HG02588 (cell line): ENCODE measurements at regions not wholly inside any gene's neighbourhood (a gene's known extent, or its start where the extent isn't known, plus 50 kb on each side); places are given as distances from the start of the nearest gene placed in this dataset.

Experiments used
- ATAC-seq: cut with Tn5 transposase; IDR thresholded peaks from one replicate; pipeline ENCODE4 v1.9.1; 2021; ENCODE audit warnings: mild to moderate bottlenecking, moderate library complexity; ENCODE audit not compliant: unreplicated experiment

DNA sequence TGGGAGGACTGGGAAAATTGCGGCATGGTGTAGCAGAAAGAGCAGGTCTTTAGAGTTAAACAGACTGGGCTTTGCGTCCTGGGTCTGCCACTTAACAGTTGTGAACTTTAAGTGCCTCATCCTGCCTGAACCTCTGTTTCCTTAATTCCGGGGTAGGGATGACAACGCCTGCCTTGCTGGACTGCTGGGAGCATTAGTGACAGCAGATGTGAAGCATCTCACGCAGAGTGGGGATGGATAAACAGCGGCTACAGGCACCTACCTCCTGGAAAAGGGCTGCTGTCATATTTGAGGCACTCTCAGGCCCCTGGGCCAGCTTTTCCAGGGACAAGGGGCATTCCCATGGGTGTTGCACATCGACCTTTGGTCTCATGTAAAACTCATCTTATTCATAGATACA lies 572.2 kb downstream of the TBC1D22A start:
- ATAC-seq, result no peak

DNA sequence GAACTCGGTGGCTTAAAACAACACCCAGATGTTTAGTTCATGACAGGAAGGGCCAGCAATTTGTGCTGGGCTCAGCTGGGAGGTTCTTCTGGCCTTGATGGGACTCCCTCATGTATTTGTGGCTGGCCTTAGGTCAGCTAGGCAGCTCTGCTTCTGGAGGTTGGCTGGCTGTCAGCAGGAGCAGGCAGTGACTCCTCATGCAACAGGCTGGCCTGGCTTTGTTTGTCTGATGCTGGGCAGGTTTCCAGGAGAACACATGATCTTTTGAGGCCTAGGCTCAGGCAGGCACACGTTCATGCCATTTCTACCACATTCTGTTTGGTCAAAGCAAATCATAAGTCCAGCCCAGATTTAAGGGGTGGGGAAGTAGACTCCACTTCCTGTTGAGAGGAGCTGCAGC lies 571.2 kb downstream of the TBC1D22A start:
- no peak for ATAC-seq

DNA sequence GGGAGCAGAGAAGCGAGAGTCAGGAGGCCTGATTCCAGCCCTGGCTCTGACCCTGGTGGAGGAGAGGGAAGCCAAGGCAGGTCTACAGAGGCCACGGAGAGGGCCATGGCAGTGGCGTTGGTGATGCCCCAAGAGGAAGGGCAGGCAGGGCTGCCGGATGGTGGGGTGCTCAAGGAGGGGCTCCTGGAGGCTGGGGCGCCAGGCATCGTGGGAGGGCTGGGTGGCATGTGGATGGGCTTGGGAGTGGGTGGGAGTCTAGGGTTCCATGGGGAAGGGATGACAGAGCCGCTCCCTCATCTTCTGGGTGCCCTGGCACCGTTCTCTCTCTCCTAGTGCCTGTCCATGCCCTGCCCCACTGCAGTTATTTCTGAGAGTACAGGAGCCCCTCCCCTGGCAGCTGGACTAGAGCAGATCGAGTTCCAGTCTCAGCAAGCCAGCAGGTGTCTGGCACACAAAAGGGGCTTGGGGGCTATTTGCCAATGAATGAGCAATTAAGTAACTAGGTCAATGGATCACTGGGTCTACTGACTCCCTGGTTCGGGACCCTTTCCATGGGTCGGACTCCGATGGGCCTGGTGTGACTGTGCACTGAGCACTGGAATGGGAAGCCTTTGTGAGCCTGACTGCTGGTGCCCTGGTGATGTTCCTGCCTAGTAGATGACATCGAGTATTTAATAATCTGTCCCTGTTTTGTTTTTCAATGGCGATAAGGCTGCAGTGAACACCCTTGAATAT lies 570.0 kb downstream of the TBC1D22A start:
- ATAC-seq, result no peak

DNA sequence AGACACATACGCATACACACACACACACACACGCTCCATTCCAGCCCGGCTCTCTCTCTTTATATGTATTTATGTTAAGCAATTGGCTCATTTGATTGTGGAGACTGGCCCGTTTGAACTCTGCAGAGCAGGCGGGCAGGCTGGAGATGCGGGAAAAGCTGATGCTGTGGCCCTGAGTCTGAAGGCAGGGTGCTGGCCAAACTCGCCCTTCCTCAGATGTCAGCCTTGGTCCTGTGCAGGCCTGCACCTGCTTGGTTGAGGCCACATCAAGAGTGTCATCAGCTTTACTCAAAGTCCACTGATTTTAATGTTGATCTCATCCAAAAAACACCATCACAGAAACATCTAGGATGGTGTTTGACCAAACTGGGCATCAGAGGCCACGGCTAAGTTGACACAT lies 569.3 kb downstream of the TBC1D22A start:
- ATAC-seq, result no peak

DNA sequence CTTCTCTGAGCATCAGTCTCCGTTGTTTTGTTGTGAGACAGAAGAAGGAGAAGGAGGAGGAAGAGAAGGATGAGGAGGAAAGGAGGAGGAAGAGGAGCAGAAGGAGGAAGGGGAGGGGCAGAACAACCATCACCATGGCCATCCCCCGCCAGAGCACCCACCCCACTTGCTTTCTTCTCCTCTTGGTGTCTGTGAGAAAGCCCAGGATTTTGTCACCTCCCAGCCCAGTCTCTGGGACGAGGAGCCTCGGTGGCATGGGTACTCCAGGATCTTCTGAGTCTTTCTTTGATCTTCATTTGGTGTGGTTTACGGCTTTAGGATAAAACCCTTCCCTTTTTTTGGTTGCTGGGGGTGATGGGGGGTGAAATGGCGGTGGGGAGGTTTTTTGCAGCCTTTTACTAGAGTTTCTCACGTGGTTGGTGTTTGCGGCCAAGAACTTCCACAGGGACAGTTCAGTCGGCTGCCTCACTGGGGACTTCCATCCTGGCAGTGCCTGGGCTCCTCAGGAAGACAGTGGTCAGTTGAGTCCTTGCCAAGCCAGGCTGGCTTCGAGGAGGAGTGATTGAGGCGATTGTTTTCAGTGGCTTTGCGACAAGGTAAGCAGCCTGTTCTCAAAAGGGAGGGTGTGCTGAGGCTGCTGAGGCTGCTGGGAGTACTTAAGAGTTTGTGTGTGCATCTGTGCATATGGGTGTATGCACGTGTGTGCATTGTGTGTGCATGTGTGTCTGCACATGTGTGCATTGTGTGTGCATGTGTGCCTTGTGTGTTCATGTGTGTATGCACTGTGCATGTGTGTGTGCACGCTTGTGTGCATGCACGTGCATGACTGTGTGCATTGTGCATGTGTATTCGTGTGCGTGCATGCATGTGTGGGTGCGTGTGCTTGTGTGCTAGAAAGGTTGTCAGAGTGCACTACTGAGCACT lies 567.5 kb downstream of the TBC1D22A start:
- ATAC-seq, result no peak

DNA sequence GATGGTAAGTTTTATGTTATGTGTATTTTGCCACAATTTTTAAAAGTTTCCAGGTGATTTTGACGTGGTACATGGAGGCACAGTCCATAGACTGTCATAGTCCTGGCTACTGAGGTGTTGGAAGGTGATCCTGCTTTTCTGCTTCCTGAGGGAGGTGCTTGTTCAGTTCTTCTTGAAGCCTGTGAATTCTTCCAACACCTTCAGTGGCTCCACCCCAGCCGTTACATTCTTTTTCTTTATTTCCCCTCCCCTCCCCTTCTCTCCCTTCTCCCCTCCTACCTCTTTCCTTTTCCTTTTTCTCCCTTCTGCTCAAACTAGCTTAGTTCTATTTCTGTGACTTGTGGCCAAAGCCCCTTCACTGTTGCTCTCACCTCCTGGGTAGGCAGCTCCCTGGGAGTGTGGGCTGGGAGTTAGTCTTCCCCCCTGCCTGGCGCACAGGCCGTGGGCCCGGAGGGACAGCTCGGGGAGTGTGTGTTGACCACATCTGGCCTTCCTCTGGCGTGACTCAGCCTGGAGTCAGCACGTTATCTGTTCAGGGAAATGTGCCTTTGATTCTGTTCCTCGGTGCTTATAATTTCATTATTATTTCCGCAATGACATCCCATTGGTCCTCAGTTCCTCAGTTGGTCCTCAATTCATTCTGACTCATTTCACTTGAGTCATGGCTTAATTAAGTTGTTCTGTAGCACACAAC lies 566.2 kb downstream of the TBC1D22A start:
- ATAC-seq, result no peak

DNA sequence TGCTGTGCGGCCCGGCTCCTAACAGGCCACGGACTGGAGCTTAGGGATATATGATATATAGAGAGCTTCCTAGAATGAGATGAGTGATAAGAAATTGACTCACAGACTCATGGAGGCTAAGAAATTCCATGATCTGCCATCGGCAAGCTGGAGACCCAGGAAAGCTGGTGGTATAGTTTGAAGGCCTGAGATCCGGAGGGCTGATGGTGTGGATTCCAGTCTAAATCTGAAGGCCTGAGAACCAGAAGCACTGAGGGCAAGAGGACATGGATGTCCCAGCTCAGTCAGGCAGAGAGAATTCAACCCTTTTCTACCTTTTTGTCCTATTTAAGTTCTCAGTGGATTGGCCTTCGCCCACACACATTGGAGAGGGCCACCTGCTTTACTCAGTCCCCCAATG lies 564.8 kb downstream of the TBC1D22A start:
- ATAC-seq, result no peak

DNA sequence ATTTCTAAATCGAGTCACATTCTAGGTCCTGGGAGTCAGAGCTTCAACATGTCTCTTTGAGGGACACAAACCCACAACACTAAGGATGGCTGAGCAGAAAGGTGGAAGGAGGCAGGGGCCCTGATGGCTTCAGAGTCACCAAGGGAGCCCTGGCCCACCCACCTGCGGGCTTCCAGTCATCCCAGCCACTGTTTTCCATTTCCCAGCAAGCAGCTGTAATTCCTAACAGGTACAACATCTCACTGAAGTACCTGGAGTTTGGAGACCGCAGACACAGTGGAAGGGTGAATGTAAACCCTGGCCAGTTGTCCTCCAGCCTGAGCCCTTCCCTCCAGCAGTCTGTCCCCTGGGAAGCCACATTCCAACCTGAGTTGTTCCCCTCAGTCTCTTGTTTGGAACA lies 562.8 kb downstream of the TBC1D22A start:
- ATAC-seq, result no peak

DNA sequence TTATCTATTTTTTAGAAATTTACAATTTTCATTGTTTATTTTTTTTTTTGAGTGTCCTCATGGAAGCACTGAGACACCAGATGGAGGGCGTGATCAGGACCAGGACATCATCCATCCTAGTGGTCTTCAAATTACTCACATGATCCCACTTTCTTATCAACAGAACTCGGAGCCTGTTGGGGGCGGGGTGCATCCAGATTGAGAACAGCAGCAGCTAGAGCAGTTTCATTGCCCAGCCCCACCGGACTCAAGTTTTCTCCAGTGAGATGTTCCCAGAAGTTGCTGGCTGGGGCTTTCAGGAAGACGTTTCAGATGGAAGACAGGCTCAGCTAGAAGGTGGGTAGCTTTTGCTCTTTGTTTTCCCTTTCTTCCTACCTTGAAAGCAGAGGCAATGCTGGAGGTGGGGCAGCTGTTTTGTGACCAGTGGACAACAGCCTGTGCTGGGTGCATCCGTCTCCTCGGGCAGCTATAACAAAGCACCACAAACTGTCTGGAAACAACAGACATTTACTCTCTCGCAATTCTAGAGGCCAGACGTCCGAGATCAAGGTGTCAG lies 562.1 kb downstream of the TBC1D22A start:
- no peak for ATAC-seq

DNA sequence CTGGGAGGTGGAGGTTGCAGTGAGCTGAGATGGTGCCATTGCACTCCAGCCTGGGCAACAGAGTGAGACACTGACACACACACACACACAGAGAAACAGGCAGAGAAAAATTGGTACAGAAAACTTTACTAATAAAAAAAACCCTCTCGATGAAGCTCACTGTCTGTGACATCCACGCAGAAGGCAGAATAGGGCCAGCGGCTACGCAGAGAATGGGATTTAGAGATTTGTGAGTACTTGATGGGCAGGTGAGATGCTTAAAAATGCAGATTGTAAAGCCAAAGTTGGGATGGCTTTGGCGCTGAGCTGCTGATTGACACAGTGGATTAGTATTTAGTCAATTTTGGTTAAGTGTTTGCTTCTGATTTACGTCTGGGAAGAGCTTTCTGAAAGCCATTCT lies 561.1 kb downstream of the TBC1D22A start:
- ATAC-seq, result no peak

DNA sequence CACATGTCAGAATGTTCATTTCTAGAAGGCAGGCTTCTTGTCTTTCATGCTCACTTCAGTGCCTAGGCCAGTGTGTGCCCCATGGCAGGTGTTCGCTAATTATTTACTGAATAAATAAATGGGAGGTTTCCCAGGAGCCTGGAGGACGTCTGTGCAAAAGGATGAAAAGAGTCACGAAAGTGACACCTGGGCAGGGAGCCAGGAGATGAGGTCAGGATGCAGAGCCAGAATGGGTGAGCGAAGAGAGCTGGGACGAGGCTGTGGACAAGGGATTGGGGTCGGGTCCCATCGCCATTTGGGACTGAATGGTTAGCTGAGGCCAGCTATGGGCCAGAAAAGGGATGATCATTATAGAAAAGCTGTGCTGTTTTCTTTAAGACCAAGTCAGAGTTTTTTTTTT lies 560.4 kb downstream of the TBC1D22A start:
- no peak for ATAC-seq

DNA sequence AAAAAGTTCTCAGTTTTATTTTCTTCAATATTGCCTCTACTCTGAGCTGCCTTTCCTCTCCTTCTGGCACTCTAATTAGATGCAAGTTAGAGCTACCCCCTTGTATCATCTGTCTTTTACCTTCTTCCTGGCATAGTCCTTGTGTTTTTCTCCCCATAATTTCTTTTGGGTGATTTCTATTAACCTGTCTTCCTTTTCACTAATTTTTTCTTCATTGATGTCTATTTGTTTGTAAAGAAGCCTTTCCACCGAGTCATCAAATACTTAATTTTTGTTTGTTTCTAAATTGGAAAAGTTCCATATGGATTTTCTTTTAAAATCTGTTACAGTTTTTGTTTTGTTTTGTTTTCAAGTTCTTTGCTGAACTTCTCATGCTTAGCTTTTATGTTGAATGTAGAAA lies 558.1 kb downstream of the TBC1D22A start:
- ATAC-seq, result no peak

DNA sequence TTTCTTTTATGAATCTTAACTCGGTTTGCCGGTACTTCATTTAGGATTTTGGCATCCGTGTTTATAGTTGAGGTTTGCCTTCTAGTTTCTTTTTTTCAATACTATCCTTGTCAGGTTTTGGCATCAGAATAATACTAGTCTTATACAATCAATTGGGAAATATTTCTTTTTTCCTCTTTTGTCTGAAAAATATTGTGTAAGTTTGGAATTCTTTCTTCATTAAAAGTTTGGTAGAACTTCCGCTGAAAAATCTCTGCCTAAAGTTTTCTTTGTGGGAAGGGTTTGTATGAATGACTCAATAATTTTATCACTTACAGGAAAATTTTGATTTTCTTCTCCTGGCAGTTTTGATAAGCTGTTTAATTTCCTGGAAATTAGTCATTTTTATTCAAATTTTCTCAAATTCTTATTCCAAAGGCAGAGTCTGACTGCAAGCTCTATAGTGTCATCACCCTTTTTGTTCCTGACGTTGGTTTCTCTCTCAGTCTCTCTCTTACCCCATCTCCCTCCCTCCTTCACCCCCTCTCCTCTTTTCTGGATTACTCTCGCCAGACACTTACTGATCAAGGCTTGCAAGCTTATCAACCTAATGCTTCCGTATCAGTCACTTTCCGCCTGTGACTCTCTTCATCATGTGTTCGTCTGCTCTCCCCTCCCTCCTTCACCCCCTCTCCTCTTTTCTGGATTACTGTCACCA lies 555.7 kb downstream of the TBC1D22A start:
- ATAC-seq, result no peak

DNA sequence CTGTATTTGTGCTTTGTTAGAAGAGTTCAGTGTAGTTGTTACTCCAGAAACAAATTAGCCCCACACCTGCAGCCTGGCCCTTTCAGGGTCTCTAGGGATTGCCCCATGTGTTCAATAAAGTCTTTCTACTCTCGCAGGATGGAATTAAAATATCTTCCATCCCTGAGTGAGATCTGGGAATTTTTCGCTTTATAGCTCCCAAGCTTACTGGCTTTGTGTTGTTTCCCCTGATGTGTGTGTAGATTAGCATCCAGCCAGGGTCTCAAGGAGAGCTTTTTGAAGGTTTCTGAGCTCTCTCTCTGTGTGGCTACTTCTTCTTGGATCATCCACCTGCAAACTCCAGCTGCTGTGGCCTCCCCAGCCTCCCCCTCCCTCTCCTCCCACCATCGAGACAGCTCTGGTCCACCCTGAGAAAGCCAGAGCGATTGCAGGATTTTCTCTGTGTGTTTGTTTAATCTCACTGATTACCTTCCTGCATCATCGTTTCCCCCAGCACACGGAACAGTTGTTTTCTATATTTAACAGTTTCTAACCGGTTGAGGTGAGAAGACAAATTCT lies 553.5 kb downstream of the TBC1D22A start:
- ATAC-seq, result no peak

DNA sequence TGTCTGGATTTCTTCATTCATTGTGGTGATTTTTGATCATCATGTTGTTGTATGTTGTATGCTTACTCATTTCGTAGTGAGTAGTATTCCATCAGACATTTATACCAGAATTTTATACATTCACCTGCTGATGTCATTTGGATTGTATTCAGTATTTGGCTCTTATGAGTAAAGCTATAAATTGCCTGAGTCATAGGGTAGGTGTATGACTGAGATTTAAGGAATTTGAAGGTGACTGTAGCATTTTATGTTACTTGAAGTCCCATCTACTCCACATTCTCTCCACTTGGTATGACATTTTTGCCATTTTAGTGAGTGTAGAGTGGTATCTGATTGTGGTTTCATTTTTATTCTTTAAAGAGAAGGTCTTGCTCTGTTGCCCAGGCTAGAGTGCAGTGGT lies 548.2 kb downstream of the TBC1D22A start:
- ATAC-seq, result no peak

DNA sequence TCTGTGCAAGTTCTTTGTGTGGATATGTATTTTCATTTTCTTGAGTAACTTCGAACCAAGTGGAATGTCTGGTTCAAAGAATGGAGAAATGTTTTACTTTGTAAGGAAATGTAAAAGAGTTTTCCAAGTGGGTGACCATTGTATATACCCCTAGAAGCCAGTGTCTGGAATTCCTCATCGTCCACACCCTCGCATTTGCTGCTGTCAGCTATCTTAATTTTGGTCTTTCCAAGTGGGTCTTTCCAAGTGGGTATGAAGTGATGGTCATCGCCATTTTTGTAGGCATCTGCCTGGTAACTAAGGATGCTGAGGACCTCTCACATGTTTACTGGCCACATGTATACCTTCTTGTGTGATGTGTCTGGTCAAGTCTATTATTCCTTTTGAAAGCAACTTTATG lies 547.5 kb downstream of the TBC1D22A start:
- no peak for ATAC-seq

DNA sequence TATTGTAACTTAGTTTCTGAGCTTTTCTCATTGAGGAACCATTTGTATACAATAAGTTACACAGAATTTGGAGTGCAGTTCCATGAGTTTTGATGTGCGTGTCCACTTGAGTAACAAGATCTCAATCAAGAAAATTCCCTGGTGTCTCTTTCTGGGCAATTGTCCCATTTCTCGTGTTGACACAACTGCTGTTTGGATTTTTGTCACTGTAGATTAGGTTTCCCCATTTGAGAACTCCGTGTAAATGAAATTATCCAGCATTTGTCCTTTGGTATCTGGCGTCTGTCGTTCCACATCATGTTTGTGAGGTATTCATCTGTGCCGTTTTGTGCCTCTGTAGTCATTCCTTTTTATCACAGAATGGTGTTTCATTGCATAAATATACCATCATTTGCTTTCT lies 547.0 kb downstream of the TBC1D22A start:
- no peak for ATAC-seq

DNA sequence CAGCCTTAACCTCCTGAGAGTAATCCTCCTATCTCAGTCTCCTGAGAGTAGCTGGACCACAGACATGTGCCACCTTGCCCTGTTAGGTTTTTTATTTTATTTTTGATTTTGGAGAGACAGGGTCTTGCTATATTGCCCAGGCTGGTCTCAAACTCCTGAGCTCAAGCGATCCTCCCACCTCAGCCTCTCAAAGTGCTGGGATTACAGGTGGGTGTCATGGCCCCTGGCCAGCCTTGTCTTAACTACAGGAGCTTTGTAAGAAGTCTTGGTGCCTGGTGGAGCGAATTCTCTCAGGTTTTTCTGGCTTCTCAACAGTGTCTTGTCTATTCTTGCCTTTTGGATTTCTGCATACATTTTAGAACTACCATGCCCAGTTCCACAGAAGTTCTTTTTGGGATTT lies 546.4 kb downstream of the TBC1D22A start:
- no peak for ATAC-seq

DNA sequence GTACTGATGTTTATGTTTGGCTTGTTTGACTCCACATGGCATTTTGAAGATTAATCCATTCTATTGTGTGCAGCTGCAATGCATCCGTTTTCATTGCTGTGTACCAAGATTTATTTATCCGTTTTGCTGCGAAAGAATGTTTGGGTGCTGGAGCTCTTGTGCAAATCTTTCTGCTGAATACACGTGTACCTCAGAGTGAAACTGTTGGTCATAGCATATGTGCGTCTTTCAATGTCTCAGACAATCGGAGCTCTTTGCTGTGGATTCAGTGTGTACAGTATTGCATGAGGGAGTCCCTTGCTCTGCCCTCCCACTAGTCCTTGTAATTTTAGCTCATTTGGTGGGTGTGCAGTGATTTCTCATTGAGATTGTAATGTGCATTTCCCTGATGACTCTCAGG lies 545.4 kb downstream of the TBC1D22A start:
- ATAC-seq, result no peak

DNA sequence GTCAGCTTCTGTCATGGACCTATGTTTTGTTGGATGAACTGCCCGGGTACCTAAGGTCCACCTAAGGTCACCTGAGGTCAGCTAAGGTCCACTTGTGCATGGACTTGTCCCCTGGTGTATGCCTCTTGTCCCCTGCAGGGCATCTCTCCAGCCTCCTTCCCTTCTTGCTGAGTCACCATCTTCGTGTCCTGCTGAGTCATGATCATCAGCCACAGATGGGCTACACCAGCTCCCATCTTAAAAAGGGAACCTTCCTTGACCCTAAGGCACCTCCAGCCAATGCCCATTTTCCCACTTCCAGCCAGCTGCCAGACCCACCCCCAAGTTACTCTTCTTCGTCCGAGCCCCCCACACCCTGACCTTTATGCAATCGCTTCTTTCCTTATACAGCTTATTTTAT lies 544.9 kb downstream of the TBC1D22A start:
- no peak for ATAC-seq
